Body of pancreas (tissue), 4 donors: ENCODE measurements at regions not wholly inside any gene's neighbourhood (a gene's known extent, or its start where the extent isn't known, plus 50 kb on each side); places are given as distances from the start of the nearest gene placed in this dataset.

Experiments
- ATAC-seq: fragments of 150-250 bp; one replicate; pipeline ENCODE4 v1.9.1; 2016
- DNase-seq, 4 donors: peaks; one replicate each; pipeline ENCODE4 v3.0.0-alpha.2; 2019
- H3K27ac ChIP-seq, 4 donors: fragments of 200-600 bp; sonication (generic); 1 replicate in 3 of 4; 2 replicates in 1 of 4; pipeline versions ENCODE4 v1.5.1 to v1.6.1; 2016 to 2019; ENCODE audit warnings: mild to moderate bottlenecking in 1 of 4, mixed read lengths in 1 of 4, moderate library complexity in 1 of 4
- H3K27me3 ChIP-seq, 2 donors: fragments of 200-600 bp; sonication (generic); one replicate each; pipeline ENCODE4 v1.6.0; 2016; ENCODE audit warnings: mild to moderate bottlenecking in 1 of 2
- H3K36me3 ChIP-seq, 2 donors: fragments of 200-600 bp; sonication (generic); replicated peaks in 1 of 2; 2 replicates each; pipeline ENCODE4 v1.5.1; 2016; ENCODE audit warnings: low read depth in 2 of 2; ENCODE audit not compliant: insufficient read depth in 1 of 2
- H3K4me1 ChIP-seq: fragments of 200-600 bp; sonication (generic); one replicate; pipeline ENCODE4 v1.6.0; 2016
- H3K4me3 ChIP-seq, 2 donors: fragments of 200-600 bp; sonication (generic); 1 replicate in 1 of 2; 2 replicates in 1 of 2; pipeline ENCODE4 v1.5.1; 2016 to 2019
- H3K9me3 ChIP-seq, 3 donors: fragments of 200-600 bp; sonication (generic); 1 replicate in 2 of 3; 2 replicates in 1 of 3; pipeline ENCODE4 v1.5.1; 2016
- CTCF ChIP-seq, 7 experiments: fragments of 450-650 bp in 4 of 7; fragments of 200-600 bp in 3 of 7; sonication (generic) in 3 of 7; IDR thresholded peaks; one replicate each; pipeline ENCODE4 v1.5.1; 2016 to 2019; ENCODE audit warnings: antibody characterized with exemption in 7 of 7
- POLR2A ChIP-seq, 3 donors: fragments of 450-650 bp; IDR thresholded peaks; one replicate each; pipeline ENCODE4 v1.6.1; 2016; ENCODE audit warnings: antibody characterized with exemption in 3 of 3, mild to moderate bottlenecking in 2 of 3
- WGBS, 2 donors: methylation state at CpG; one replicate each; pipeline ENCODE4 v1.1.5; 2017; 5-methylcytosine and 5-hydroxymethylcytosine counted together
- intact Hi-C: fragments of 100-400 bp; cut with DNase I; formaldehyde crosslinking; loops from one replicate; pipeline ENCODE4 v1.15.1; 2023

GRCh38 chr10:130400890-130401289, 264.7 kb downstream of the GLRX3 start:
- ATAC-seq (no peak), DNase-seq (no peak)
- Histone ChIP-seq H3K27me3 (no peaks in the 10 kb centered on the region), H3K4me1 (peaks cover 13% of the 10 kb centered on the region), H3K4me3 (no peak overlapping the region), H3K9me3 (peaks cover 0 to 7% (median 0%) of the 10 kb centered on the region in 3 donors), H3K36me3 (no peaks in the 10 kb centered on the region), H3K27ac (no peak overlapping the region)
- TF ChIP-seq CTCF (IDR thresholded peaks at IDR 0.05) (no peak), POLR2A (IDR thresholded peaks at IDR 0.05) (no peak)
- intact Hi-C loops: no loop called here
- WGBS, 2 donors: 74 to 84% methylated on average over 5 of the region's 5 CpGs

DNA sequence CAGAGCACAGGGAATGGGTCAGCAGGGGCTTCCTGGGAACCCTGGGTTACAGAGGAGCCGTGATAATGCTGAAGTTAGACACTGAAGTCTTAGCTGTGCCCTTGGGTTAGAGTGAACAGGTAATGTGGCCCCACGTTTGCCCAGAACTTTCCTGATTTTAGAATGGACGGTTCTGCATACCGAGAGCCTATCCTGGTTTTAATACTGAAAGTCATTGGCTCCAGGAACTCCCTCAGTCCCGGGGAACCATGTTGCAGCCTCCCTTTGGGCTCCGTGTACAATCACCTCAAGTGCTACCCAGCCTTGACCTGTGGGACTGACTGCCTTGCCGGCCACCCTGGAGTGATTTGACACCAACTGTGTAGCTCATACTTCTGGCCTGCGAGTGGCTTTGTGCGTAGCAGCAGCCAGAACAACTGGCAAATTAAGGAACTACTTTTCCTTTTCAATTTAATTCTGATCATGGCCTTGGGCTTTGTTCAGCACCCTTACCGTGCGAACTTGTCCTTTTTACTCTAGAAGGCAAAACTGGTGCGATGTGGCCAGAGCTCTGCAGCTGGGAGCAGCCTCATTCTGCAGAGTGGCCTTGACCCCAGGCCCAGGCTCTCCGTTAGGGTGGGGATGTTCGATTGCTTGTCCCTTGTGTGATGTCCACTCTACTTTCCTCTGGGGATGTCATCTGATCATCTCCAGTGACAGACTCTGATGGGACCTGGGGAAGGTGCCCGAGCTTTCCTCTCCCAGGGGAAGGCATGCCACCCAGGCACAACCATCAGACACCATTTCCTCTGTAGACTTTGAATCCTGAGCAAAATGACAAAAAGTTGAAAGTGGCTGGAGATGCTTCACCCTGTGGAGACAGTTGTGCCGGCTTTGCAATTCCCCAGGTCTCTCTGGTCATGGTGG, 265.9 kb downstream of the GLRX3 start:
- DNase-seq (no peak), ATAC-seq (no peak)
- no peak overlapping the region for H3K4me3 ChIP-seq
- H3K27me3 ChIP-seq: no peaks in the 10 kb centered on the region
- intact Hi-C loops: no loop called here
- no peak overlapping the region for H3K27ac ChIP-seq
- WGBS, 2 donors: 86 to 87% methylated on average over 15 to 16 of the region's 16 CpGs
- H3K9me3 ChIP-seq: no peaks in the 10 kb centered on the region
- peaks cover 13% of the 10 kb centered on the region for H3K4me1 ChIP-seq
- H3K36me3 ChIP-seq: no peaks in the 10 kb centered on the region
- no peak for TF ChIP-seq CTCF (IDR thresholded peaks at IDR 0.05)
- TF ChIP-seq POLR2A (IDR thresholded peaks at IDR 0.05): no peak

- Histone ChIP-seq H3K27ac (no peak overlapping the region), H3K4me1 (peaks cover 13% of the 10 kb centered on the region), H3K4me3 (no peak overlapping the region), H3K9me3 (no peaks in the 10 kb centered on the region), H3K27me3 (no peaks in the 10 kb centered on the region), H3K36me3 (no peaks in the 10 kb centered on the region)
- intact Hi-C loops: no loop called here
- TF ChIP-seq CTCF (IDR thresholded peaks at IDR 0.05): no peak
- no peak for TF ChIP-seq POLR2A (IDR thresholded peaks at IDR 0.05)
- ATAC-seq: peak; percentile 74
- WGBS, 2 donors: 61 to 63% methylated on average over 6 of the region's 6 CpGs
- peak; percentile 28 to 77 (median 70) for DNase-seq
Measured at GRCh38 chr10:130403153-130404075, 267.2 kb downstream of the GLRX3 start.

DNA sequence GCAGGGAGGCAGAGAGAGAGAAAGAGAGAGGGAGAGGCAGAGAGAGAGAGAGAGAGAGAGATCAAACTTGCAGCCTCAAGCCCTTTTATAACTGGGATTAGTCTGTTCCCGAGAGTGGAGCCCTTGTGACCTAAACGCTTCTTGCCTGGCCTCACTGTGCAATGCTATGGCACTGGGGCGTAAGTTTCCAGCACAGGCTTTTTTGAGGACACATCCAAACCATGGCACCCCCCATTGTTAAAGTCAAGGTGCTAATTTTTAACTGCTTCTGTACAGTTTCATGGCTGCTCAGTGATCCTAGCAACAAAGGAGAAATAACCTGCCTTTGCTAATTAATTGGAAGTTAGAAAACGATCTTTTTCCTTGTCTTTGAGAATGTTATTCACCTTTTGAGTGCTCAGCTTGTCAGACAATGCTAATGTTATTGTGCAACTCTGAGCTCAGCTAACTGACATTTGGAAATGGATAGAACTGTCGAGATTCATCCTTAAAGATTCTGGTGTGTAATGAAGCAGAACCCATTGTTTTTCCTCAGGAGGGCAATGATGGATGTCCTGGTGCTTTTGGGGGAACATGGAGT, 268.4 kb downstream of the GLRX3 start:
- Histone ChIP-seq H3K36me3 (no peaks in the 10 kb centered on the region), H3K9me3 (no peaks in the 10 kb centered on the region), H3K4me3 (no peak overlapping the region), H3K27ac (no peak overlapping the region), H3K27me3 (no peaks in the 10 kb centered on the region), H3K4me1 (peaks cover 13% of the 10 kb centered on the region)
- TF ChIP-seq POLR2A (IDR thresholded peaks at IDR 0.05) (no peak), CTCF (IDR thresholded peaks at IDR 0.05) (no peak)
- DNase-seq (no peak), ATAC-seq (no peak)
- intact Hi-C loops: no loop called here
- 66 to 68% methylated on average over 5 of the region's 5 CpGs for WGBS, 2 donors
